PC-9 (cell line): ENCODE measurements at regions not wholly inside any gene's neighbourhood (a gene's known extent, or its start where the extent isn't known, plus 50 kb on each side); places are given as distances from the start of the nearest gene placed in this dataset.

ENCODE experiments used
- CTCF ChIP-seq: fragments of 200-600 bp; sonication (generic); conservative IDR thresholded peaks from 2 replicates; pipeline ENCODE4 v1.6.1; 2017; ENCODE audit warnings: mixed run types, antibody characterized with exemption, mild to moderate bottlenecking, moderate library complexity
- EZH2 ChIP-seq: fragments of 200-600 bp; sonication (generic); IDR thresholded peaks from 2 replicates; pipeline ENCODE4 v1.8.0; 2017; ENCODE audit warnings: antibody characterized with exemption, low read depth

GRCh38 chr5:120330558-120330957 is 133.5 kb upstream of the PRR16 start:
- TF ChIP-seq CTCF: no peak
- TF ChIP-seq EZH2: no peak
